OCI-LY1 (cell line): ENCODE measurements at regions not wholly inside any gene's neighbourhood (a gene's known extent, or its start where the extent isn't known, plus 50 kb on each side); places are given as distances from the start of the nearest gene placed in this dataset.

Source experiments
- H2AFZ ChIP-seq: fragments of 200-600 bp; sonication (generic), shearing (Covaris generic); 2 replicates; pipeline ENCODE4 v1.6.0; 2014; ENCODE audit warnings: antibody characterized with exemption, mild to moderate bottlenecking, low read length
- H3F3A ChIP-seq: fragments of 200-600 bp; sonication (generic), shearing (Covaris generic); 2 replicates; pipeline ENCODE4 v1.6.0; 2014; ENCODE audit warnings: mild to moderate bottlenecking, antibody characterized with exemption, low read length, moderate library complexity; ENCODE audit not compliant: insufficient read depth
- H3K27ac ChIP-seq: fragments of 200-600 bp; sonication (generic); 2 replicates; pipeline ENCODE4 v1.5.1; 2014; ENCODE audit warnings: low read length, mixed run types, mild to moderate bottlenecking, low read depth; ENCODE audit not compliant: poor library complexity, severe bottlenecking
- H3K27me3 ChIP-seq: fragments of 200-600 bp; sonication (generic); 2 replicates; pipeline ENCODE4 v1.6.0; 2014; ENCODE audit warnings: antibody characterized with exemption, mild to moderate bottlenecking, low read length, moderate library complexity; ENCODE audit not compliant: insufficient read depth
- H3K36me3 ChIP-seq: fragments of 200-600 bp; sonication (generic); 2 replicates; pipeline ENCODE4 v1.6.1; 2014; ENCODE audit warnings: mild to moderate bottlenecking, antibody characterized with exemption, low read length, moderate library complexity, mixed read lengths; ENCODE audit not compliant: insufficient read depth
- H3K4me1 ChIP-seq: fragments of 200-600 bp; sonication (generic); 2 replicates; pipeline ENCODE4 v1.5.1; 2014; ENCODE audit warnings: mild to moderate bottlenecking, low read length, moderate library complexity; ENCODE audit not compliant: insufficient read depth, severe bottlenecking
- H3K4me2 ChIP-seq: fragments of 200-600 bp; sonication (generic), shearing (Covaris generic); 2 replicates; pipeline ENCODE4 v1.6.1; 2014; ENCODE audit warnings: low read length
- H3K4me3 ChIP-seq: fragments of 200-600 bp; sonication (generic); 2 replicates; pipeline ENCODE4 v1.5.1; 2014; ENCODE audit warnings: low read length, low read depth, mild to moderate bottlenecking, mixed read lengths; ENCODE audit not compliant: poor library complexity, severe bottlenecking
- H3K79me2 ChIP-seq: fragments of 200-600 bp; shearing (Covaris generic); 2 replicates; pipeline ENCODE4 v1.6.1; 2016; ENCODE audit warnings: mixed run types, low read length, mixed read lengths; ENCODE audit not compliant: insufficient read depth
- H3K9ac ChIP-seq: fragments of 200-600 bp; sonication (generic), shearing (Covaris generic); 2 replicates; pipeline ENCODE4 v1.6.1; 2014; ENCODE audit warnings: mild to moderate bottlenecking, low read length, mixed read lengths
- H3K9me2 ChIP-seq: fragments of 200-600 bp; sonication (generic), shearing (Covaris generic); 2 replicates; pipeline ENCODE4 v1.6.1; 2014; ENCODE audit warnings: low read depth, mild to moderate bottlenecking, low read length, mixed read lengths
- H3K9me3 ChIP-seq: fragments of 200-600 bp; shearing (Covaris generic); 2 replicates; pipeline ENCODE4 v1.6.1; 2014; ENCODE audit warnings: low read length, mixed read lengths
- H4K20me1 ChIP-seq: fragments of 200-600 bp; sonication (generic), shearing (Covaris generic); 2 replicates; pipeline ENCODE4 v1.6.0; 2016; ENCODE audit warnings: mild to moderate bottlenecking, low read length; ENCODE audit not compliant: insufficient read depth
- CTCF ChIP-seq: fragments of 200-600 bp; sonication (generic), shearing (Covaris generic); IDR thresholded peaks from 2 replicates; pipeline ENCODE4 v1.5.1; 2017; ENCODE audit warnings: mild to moderate bottlenecking, antibody characterized with exemption, low read length, moderate library complexity, mixed read lengths
- EZH2 ChIP-seq: fragments of 200-600 bp; sonication (generic), shearing (Covaris generic); IDR thresholded peaks from 2 replicates; pipeline ENCODE4 v1.8.0; 2017; ENCODE audit warnings: borderline replicate concordance, mixed run types, mild to moderate bottlenecking, antibody characterized with exemption, low read length, moderate library complexity, mixed read lengths

GRCh38 chr10:57806675-57807074 is 461.0 kb downstream of the IPMK start:
- Histone ChIP-seq H2AFZ (no peak overlapping the region), H3K9ac (no peak overlapping the region), H3K4me1 (no peaks in the 10 kb centered on the region), H3K4me3 (no peak overlapping the region), H4K20me1 (no peaks in the 10 kb centered on the region), H3K27ac (no peak overlapping the region), H3K36me3 (no peaks in the 10 kb centered on the region), H3K9me3 (no peaks in the 10 kb centered on the region), H3K9me2 (no peaks in the 10 kb centered on the region), H3F3A (no peaks in the 10 kb centered on the region), H3K27me3 (no peaks in the 10 kb centered on the region), H3K79me2 (no peaks in the 10 kb centered on the region), H3K4me2 (no peak overlapping the region)
- no peak for TF ChIP-seq EZH2

DNA sequence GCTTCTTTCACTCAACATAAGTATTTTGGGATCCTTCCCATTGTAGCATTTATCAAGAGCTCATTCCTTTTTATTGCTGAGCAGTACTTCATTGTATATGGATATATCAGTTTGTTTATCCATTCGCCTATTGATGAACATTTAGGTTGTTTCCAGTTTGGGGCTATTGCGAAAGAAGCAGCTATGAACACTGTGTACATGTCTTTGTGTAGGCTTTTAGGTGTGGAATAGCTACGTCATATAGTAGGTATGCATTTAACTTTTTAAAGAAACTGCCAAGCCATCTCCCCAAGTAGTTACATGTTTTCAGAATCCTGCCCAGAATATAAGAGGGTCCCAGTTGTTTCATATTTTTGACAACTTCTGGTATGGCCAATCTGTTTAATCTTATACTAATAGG is 468.1 kb downstream of the IPMK start:
- H3K27ac ChIP-seq = no peak overlapping the region
- no peaks in the 10 kb centered on the region for H3K36me3 ChIP-seq
- no peaks in the 10 kb centered on the region for H3K27me3 ChIP-seq
- no peaks in the 10 kb centered on the region for H3K4me1 ChIP-seq
- H3K4me3 ChIP-seq = no peak overlapping the region
- H3K9me2 ChIP-seq = no peaks in the 10 kb centered on the region
- no peaks in the 10 kb centered on the region for H3K9me3 ChIP-seq
- H3K4me2 ChIP-seq = no peak overlapping the region
- no peak for TF ChIP-seq EZH2
- no peak for TF ChIP-seq CTCF
- H2AFZ ChIP-seq = no peak overlapping the region
- H4K20me1 ChIP-seq = no peaks in the 10 kb centered on the region
- H3K79me2 ChIP-seq = no peaks in the 10 kb centered on the region
- H3K9ac ChIP-seq = no peak overlapping the region
- H3F3A ChIP-seq = no peaks in the 10 kb centered on the region

GRCh38 chr10:57798830-57799229 is 468.9 kb downstream of the IPMK start:
- Histone ChIP-seq H3F3A (no peaks in the 10 kb centered on the region), H3K79me2 (no peaks in the 10 kb centered on the region), H2AFZ (no peak overlapping the region), H3K9me2 (no peaks in the 10 kb centered on the region), H3K9ac (no peak overlapping the region), H3K4me2 (no peak overlapping the region), H3K27me3 (no peaks in the 10 kb centered on the region), H3K4me1 (no peaks in the 10 kb centered on the region), H3K9me3 (no peaks in the 10 kb centered on the region), H4K20me1 (no peaks in the 10 kb centered on the region), H3K27ac (no peak overlapping the region), H3K36me3 (no peaks in the 10 kb centered on the region), H3K4me3 (no peak overlapping the region)
- TF ChIP-seq CTCF (no peak), EZH2 (no peak)

- no peaks in the 10 kb centered on the region for H3K9me3 ChIP-seq
- no peak overlapping the region for H3K4me2 ChIP-seq
- no peak overlapping the region for H3K9ac ChIP-seq
- no peaks in the 10 kb centered on the region for H3K4me1 ChIP-seq
- no peaks in the 10 kb centered on the region for H3K9me2 ChIP-seq
- no peak for TF ChIP-seq CTCF
- no peak for TF ChIP-seq EZH2
- no peak overlapping the region for H3K27ac ChIP-seq
- H4K20me1 ChIP-seq = no peaks in the 10 kb centered on the region
- no peaks in the 10 kb centered on the region for H3K36me3 ChIP-seq
- no peaks in the 10 kb centered on the region for H3F3A ChIP-seq
- H2AFZ ChIP-seq = no peak overlapping the region
- H3K4me3 ChIP-seq = no peak overlapping the region
- no peaks in the 10 kb centered on the region for H3K27me3 ChIP-seq
- no peaks in the 10 kb centered on the region for H3K79me2 ChIP-seq
Measured at GRCh38 chr10:57791546-57791945, 476.1 kb downstream of the IPMK start.
